HG03457 (cell line): ENCODE measurements at regions not wholly inside any gene's neighbourhood (a gene's known extent, or its start where the extent isn't known, plus 50 kb on each side); places are given as distances from the start of the nearest gene placed in this dataset.

Experiments used
- ATAC-seq: cut with Tn5 transposase; IDR thresholded peaks from one replicate; pipeline ENCODE4 v1.9.1; 2021; ENCODE audit warnings: moderate number of reproducible peaks; ENCODE audit not compliant: unreplicated experiment

- ATAC-seq: no peak
These were observed 652.5 kb downstream of the SLITRK1 start for GRCh38 chr13:83229574-83230305.

GRCh38 chr13:83223546-83223945 lies 658.7 kb downstream of the SLITRK1 start:
- no peak for ATAC-seq

- ATAC-seq: no peak
These were observed 660.4 kb downstream of the SLITRK1 start for GRCh38 chr13:83221813-83222241.

DNA sequence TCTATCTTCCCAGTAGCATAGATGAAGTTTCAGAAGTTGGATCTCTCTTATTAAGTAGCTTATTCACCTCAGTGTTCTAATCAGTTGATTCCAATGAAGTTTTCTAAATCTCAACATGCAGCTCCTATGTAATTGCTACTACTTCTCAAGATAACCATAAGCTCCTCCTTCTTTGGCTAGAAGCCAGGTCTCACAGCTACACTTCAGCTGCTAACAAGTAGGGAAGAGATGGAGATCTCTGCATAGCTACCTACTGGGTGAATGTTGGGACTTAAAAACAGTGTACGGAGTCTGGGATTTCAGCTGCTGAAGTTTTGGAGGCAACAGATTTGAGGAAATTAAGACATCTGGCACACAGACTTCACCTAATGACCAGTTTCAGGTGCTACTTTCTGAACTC lies 661.0 kb downstream of the SLITRK1 start:
- no peak for ATAC-seq

- ATAC-seq: no peak
These were observed 662.0 kb downstream of the SLITRK1 start for GRCh38 chr13:83220241-83220640.

- ATAC-seq: no peak
These were observed 662.4 kb downstream of the SLITRK1 start for GRCh38 chr13:83219832-83220231.

GRCh38 chr13:83216479-83217245 lies 665.6 kb downstream of the SLITRK1 start:
- ATAC-seq: no peak

- no peak for ATAC-seq
These were observed 666.6 kb downstream of the SLITRK1 start for GRCh38 chr13:83215627-83216026.

DNA sequence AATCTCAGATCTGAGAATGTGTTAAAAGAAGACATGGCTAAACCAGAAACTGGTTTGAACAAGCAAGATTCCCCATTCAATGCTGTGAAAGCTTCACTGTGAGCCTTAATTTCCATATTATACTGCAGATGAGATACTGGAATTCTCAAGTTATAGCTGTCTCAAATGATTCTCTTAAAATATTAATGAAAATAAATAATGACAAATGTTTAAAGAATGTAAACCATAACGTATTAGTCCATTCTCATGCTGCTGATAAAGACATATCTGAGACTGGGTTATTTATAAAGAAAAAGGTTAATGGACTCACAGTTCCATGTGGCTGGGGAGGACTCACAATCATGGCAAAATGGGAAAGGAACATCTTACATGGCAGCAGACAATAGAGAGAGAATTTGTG lies 667.8 kb downstream of the SLITRK1 start:
- ATAC-seq: no peak

DNA sequence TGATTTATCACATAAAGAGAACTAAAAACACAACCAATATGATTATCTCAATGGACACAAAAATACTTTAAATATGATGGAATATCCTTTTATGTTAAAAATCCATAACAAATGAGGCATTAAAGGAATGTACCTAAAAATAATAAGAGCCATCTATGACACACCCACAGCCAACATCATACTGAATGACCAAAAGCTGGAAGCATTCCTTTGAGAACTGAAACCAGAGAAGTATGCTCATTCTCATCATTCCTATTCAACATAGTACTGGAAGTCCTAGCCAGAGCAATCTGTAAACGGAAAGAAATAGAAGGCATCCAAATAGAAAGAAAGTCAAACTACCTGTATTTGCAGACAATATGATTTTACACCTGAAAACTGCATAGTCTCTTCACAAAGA lies 671.0 kb downstream of the SLITRK1 start:
- ATAC-seq: no peak

DNA sequence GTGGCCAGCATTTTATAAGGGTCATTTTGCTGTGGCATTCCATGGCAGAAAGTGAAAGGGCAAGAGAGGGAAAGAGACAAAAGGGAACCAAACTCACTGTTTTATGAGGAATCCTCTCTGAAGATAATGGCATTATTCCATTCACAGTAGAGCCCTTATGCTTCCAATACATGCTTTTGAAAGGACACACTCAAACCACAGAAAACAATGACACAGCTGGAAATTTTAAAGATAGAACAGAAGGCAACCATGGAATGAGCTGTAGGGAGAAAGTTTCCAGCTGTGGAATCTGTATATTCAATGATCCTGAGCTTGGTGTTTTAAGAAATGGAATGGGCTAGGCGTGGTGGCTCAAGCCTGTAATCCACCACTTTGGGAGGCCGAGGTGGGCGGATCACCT lies 677.4 kb downstream of the SLITRK1 start:
- no peak for ATAC-seq

DNA sequence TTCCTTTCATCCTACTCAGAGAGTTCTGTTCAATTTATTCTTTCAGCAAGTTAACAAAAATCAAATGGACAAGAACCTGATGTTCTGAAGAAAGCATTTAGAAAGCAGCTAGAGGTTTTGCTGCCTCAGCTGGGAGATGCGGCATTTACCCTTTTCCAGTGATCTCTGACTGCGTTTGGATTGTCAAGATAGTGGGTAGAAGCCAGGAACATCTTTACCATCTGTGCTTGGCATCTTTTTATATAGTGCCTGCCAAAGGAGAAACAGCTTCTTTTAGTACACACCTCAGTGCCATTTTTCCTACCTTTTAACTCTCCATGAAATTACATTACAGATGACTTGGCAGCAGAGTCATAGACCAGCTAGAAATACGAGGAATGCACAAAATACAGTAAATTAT lies 680.8 kb downstream of the SLITRK1 start:
- ATAC-seq: no peak

DNA sequence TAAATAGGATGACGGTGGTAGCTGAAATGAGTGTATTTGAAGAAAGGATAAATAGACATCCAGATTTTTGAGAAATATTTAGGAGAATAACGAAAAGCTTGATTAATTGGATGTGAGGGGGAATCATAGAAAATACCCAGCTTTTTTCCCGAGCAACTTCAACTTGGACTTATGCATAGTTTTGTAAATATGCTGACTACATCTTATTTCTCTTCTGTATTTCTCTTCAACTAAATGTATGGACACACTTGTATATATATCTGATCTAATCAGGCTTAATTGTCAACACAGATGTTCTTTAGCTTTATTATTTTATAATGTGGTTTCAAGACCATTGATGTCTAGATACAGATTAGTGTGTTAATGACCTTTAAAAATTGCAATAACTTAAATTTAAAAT lies 685.0 kb downstream of the SLITRK1 start:
- ATAC-seq: no peak

- ATAC-seq: no peak
These were observed 692.3 kb downstream of the SLITRK1 start for GRCh38 chr13:83190020-83190419.

DNA sequence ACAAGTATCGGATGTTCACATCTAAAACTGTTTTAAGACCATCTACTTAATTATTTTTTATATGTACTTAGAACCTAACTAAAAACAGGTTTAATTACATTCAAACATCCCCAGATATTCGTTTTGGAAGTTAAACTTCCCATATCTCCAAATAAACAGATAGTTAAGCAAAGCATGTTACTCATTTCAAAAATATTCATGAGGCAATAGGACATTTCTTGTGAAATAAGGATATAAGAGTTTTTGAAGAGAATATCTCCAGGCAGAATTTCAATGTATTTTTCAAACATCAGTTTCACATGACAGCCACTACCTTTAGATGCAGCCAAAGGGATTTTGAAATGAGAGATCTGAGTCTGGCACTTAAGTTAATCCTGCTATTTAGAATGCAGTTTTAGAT lies 697.5 kb downstream of the SLITRK1 start:
- ATAC-seq: no peak

- no peak for ATAC-seq
These were observed 698.2 kb downstream of the SLITRK1 start for GRCh38 chr13:83184150-83184475.

DNA sequence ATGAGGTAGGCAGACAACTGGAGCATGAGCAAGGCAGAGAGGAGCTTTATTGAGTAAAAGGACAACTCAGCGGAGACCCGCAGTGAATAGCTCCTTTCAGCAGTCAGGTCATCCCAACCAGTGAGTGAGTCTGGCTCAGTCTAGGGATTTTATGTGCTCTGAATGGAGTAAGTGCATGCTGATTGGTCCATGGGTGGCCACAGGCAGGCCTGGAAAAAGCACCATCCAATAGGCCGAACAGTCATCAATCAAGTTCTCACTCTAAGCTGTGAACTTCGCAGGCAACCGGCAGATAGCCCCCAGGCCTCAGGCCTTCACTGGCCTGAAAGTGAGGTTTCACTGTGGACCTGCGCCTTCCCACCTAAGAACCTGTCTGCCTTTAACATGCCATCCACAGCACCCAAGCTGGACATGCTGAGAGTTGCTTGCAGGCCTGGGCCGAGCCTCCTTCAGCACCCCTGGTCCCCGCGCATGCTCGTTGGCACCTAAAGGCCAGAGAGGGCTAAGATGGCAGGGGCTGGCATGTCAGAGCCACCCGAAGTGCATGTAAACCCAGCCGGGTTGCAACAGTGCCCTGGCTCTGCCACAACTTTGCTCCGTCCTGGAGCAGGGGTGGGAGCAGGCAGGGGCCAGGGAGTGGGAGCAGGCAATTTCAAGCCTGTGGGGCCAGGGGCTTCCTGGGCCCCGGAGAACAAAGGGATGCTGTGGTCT lies 698.7 kb downstream of the SLITRK1 start:
- ATAC-seq: no peak

- no peak for ATAC-seq
These were observed 699.4 kb downstream of the SLITRK1 start for GRCh38 chr13:83182845-83183244.

DNA sequence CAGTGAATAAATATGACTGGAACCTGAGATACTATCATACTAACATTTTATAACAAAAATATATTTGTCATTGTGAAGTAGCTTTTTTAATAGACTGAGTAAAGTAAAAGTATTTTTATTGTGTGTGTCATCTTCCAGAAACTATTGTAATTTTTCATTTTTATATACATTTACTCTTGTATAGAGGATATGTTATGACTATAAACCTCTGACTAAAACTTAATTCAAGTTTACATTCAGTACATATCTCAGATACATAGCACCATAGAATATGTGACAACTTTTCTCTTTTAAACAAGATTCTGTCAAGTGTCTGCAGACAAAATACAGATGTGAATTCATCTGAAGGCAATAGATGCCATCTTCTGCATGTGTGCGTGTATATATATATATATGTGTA lies 704.3 kb downstream of the SLITRK1 start:
- ATAC-seq: no peak

DNA sequence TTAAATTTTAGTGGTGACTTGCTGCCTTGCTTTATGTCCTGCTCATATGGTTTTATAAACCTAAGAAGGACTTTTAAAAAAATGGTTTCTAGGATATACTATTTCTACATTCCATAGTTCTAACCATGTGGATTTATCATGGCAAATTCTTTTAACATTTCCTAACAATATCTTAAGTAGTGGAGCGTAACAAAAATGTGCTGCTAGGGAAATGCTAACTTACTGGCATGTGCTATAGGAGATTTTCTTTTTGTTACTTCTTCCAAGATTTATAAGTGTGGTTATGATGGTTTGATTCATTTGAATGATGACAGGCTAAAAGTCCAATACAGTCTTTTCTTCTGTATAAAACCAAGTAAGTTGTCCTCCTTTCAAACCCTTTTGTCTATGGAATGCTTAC lies 713.7 kb downstream of the SLITRK1 start:
- ATAC-seq: no peak

GRCh38 chr13:83167203-83167602 lies 715.1 kb downstream of the SLITRK1 start:
- no peak for ATAC-seq

DNA sequence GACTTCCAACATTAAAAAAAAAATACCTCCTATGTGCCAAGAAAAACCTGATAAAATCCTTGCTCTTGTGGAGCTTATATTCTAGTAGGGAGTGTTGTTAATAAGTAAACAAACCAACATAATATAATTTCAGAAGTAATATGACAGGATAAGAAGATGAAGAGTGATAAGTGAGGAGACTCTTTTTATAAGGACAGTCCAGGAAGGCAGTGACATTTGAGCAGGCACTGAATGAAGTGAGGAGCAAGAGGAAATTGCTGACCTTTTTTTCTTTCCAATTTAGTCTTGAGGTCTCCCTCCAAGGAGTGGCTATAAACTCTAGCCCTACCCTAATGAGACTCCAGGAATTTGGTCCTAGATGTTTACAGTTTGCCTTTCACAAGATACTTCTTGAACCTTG lies 715.7 kb downstream of the SLITRK1 start:
- ATAC-seq: no peak
